ENCODE measurements at regions not wholly inside any gene's neighbourhood (a gene's known extent, or its start where the extent isn't known, plus 50 kb on each side); places are given as distances from the start of the nearest gene placed in this dataset.

- POLR2A ChIA-PET, result no interaction called here
- Histone ChIP-seq H3K9me3 (ENCODE audit: control insufficient read depth, insufficient read depth, low read depth, low read length) (no peaks in the 10 kb centered on the region), H3K4me1 (ENCODE audit: control insufficient read depth, insufficient read depth, low read length) (peaks cover 3% of the 10 kb centered on the region), H3K4me3 (ENCODE audit: low read depth, low read length) (no peak overlapping the region), H3K27ac (ENCODE audit: extremely low read depth, low read depth, low read length) (no peak overlapping the region), H3K36me3 (ENCODE audit: control insufficient read depth in 2 of 2, insufficient read depth in 1 of 2, low read length in 2 of 2) (no peaks in the 10 kb centered on the region)
- CTCF ChIA-PET, result interaction anchor here (1.4 kb wide), 1 partner anchor 10 kb away, joined by 8 read pairs; no protein-coding TSS in a partner anchor
- no peak for TF ChIP-seq ZXDB (tag by site-specific recombination; IDR thresholded peaks at IDR 0.05)
- TF ChIP-seq ZNF785 (tag by site-specific recombination; IDR thresholded peaks at IDR 0.05), result no peak
- TF ChIP-seq INSM2 (tag by site-specific recombination; IDR thresholded peaks at IDR 0.05), result no peak
- TF ChIP-seq ZNF621 (tag by site-specific recombination; IDR thresholded peaks at IDR 0.05), result no peak
- TF ChIP-seq ZNF138 (tag by site-specific recombination; IDR thresholded peaks at IDR 0.05; ENCODE audit: borderline replicate concordance), result no peak
- TF ChIP-seq, protein P1, sequence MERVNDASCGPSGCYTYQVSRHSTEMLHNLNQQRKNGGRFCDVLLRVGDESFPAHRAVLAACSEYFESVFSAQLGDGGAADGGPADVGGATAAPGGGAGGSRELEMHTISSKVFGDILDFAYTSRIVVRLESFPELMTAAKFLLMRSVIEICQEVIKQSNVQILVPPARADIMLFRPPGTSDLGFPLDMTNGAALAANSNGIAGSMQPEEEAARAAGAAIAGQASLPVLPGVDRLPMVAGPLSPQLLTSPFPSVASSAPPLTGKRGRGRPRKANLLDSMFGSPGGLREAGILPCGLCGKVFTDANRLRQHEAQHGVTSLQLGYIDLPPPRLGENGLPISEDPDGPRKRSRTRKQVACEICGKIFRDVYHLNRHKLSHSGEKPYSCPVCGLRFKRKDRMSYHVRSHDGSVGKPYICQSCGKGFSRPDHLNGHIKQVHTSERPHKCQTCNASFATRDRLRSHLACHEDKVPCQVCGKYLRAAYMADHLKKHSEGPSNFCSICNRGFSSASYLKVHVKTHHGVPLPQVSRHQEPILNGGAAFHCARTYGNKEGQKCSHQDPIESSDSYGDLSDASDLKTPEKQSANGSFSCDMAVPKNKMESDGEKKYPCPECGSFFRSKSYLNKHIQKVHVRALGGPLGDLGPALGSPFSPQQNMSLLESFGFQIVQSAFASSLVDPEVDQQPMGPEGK (tag by site-specific recombination; IDR thresholded peaks at IDR 0.05), result no peak
- TF ChIP-seq ELK4 (IDR thresholded peaks at IDR 0.05; ENCODE audit: borderline replicate concordance, low read depth, low read length), result no peak
- no peak for TF ChIP-seq ZNF394 (tag by site-specific recombination; IDR thresholded peaks at IDR 0.05; ENCODE audit: borderline replicate concordance)
- TF ChIP-seq ZNF214 (tag by site-specific recombination; IDR thresholded peaks at IDR 0.05; ENCODE audit: borderline replicate concordance), result no peak
- no peak for TF ChIP-seq OSR2 (tag by site-specific recombination; IDR thresholded peaks at IDR 0.05)
- TF ChIP-seq ZNF626 (tag by site-specific recombination; IDR thresholded peaks at IDR 0.05), result no peak
- no peak for TF ChIP-seq ZNF560 (tag by site-specific recombination; IDR thresholded peaks at IDR 0.05; ENCODE audit: borderline replicate concordance)
- no peak for TF ChIP-seq ZNF791 (tag by site-specific recombination; IDR thresholded peaks at IDR 0.05)
- no peak for TF ChIP-seq ZNF121 (tag by site-specific recombination; IDR thresholded peaks at IDR 0.05)
- TF ChIP-seq SALL2 (tag by site-specific recombination; IDR thresholded peaks at IDR 0.05; ENCODE audit: borderline replicate concordance), result no peak
- no peak for TF ChIP-seq ZSCAN23 (tag by site-specific recombination; IDR thresholded peaks at IDR 0.05)
- TF ChIP-seq ZNF596 (tag by site-specific recombination; IDR thresholded peaks at IDR 0.05), result no peak
- TF ChIP-seq ZNF514 (tag by site-specific recombination; IDR thresholded peaks at IDR 0.05), result no peak
- no peak for TF ChIP-seq ZNF544 (tag by site-specific recombination; IDR thresholded peaks at IDR 0.05)
Measured at GRCh38 chr18:45557287-45557686, 58.0 kb upstream of the SLC14A2 start.

DNA sequence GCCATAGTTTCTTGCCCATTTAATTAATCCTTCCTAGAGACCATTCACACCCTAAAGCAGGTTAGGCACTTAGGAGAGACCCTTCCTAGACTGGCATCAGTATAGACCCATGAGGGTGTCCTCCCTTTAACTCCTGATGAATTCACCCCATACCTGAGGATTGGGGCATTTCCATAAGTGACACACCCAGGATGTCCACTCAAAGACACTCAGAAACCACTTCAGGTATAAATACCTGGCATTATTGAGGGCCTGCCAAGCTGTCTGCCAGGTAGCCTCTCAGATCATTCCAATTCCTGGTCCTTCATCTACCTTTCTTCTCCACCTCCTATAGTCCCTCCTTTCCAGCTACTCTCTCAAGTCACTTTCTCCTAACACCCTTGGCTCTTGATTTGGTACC is 57.5 kb upstream of the SLC14A2 start:
- Histone ChIP-seq H3K36me3 (ENCODE audit: control insufficient read depth in 2 of 2, insufficient read depth in 1 of 2, low read length in 2 of 2) (no peaks in the 10 kb centered on the region), H3K4me3 (ENCODE audit: low read depth, low read length) (no peak overlapping the region), H3K9me3 (ENCODE audit: control insufficient read depth, insufficient read depth, low read depth, low read length) (no peaks in the 10 kb centered on the region), H3K27ac (ENCODE audit: extremely low read depth, low read depth, low read length) (no peak overlapping the region), H3K4me1 (ENCODE audit: control insufficient read depth, insufficient read depth, low read length) (peaks cover 7% of the 10 kb centered on the region)
- CTCF ChIA-PET, result interaction anchor here (1.4 kb wide), 1 partner anchor 9 kb away, joined by 8 read pairs; no protein-coding TSS in a partner anchor
- POLR2A ChIA-PET, result no interaction called here
- TF ChIP-seq ZFP3 (tag by site-specific recombination; IDR thresholded peaks at IDR 0.05; ENCODE audit: low read depth) (no peak), ZNF548 (tag by site-specific recombination; IDR thresholded peaks at IDR 0.05) (no peak), BCL11A (tag by site-specific recombination; IDR thresholded peaks at IDR 0.05; ENCODE audit: low read depth) (no peak), ZNF23 (tag by site-specific recombination; IDR thresholded peaks at IDR 0.05; ENCODE audit: borderline replicate concordance) (no peak), ZNF530 (tag by site-specific recombination; IDR thresholded peaks at IDR 0.05; ENCODE audit: low read depth) (no peak), KLF8 (tag by site-specific recombination; IDR thresholded peaks at IDR 0.05) (no peak), MZF1 (tag by site-specific recombination; IDR thresholded peaks at IDR 0.05; ENCODE audit: borderline replicate concordance) (no peak), ZSCAN16 (tag by site-specific recombination; IDR thresholded peaks at IDR 0.05) (no peak), ZNF19 (tag by site-specific recombination; IDR thresholded peaks at IDR 0.05; ENCODE audit: low read depth) (no peak), ZNF529 (tag by site-specific recombination; IDR thresholded peaks at IDR 0.05; ENCODE audit: insufficient replicate concordance) (no peak), ZNF654 (tag by site-specific recombination; IDR thresholded peaks at IDR 0.05; ENCODE audit: low read depth) (no peak), ZNF175 (tag by site-specific recombination; IDR thresholded peaks at IDR 0.05) (no peak), ZNF514 (tag by site-specific recombination; IDR thresholded peaks at IDR 0.05) (no peak), ZNF362 (tag by site-specific recombination; IDR thresholded peaks at IDR 0.05) (no peak), ZNF354C (tag by site-specific recombination; IDR thresholded peaks at IDR 0.05; ENCODE audit: borderline replicate concordance, low read depth) (no peak)

Data from HEK293 (cell line).